ENCODE measurements at regions not wholly inside any gene's neighbourhood (a gene's known extent, or its start where the extent isn't known, plus 50 kb on each side); places are given as distances from the start of the nearest gene placed in this dataset.
"Not testable (repeated sequence)": the region's sequence is repeated elsewhere in the genome, so short reads cannot be mapped to it uniquely, and the experiment has no call there.

DNA sequence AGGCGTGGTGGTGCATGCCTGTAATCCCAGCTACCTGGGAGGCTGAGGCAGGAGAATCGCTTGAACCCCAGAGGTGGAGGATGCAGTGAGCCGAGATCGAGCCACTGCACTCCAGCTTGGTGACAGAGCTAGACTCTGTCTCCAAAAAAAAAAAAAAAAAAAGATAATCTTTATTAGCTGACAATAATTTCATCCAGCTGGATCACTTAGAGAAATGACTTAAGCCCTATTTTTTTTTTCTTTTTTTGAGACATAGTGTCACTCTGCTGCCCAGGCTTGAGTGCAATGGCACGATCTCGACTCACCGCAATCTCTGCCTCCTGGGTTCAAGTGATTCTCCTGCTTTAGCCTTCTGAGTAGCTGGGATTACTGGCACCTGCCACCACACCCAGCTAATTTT is 51.6 kb upstream of the MAP4K4 start:
- H3K27ac ChIP-seq (ENCODE audit: low read depth, low read length); H3K4me3 ChIP-seq (ENCODE audit: low read depth, low read length); H3K9ac ChIP-seq (ENCODE audit: low read depth, low read length); H3K27me3 ChIP-seq (ENCODE audit: control insufficient read depth, insufficient read depth, low read length); H3K4me1 ChIP-seq (ENCODE audit: control insufficient read depth, insufficient read depth, low read length); H3K36me3 ChIP-seq (ENCODE audit: control insufficient read depth, insufficient read depth, low read length); H3K9me3 ChIP-seq (ENCODE audit: control insufficient read depth, insufficient read depth, low read length): not testable (repeated sequence)

DNA sequence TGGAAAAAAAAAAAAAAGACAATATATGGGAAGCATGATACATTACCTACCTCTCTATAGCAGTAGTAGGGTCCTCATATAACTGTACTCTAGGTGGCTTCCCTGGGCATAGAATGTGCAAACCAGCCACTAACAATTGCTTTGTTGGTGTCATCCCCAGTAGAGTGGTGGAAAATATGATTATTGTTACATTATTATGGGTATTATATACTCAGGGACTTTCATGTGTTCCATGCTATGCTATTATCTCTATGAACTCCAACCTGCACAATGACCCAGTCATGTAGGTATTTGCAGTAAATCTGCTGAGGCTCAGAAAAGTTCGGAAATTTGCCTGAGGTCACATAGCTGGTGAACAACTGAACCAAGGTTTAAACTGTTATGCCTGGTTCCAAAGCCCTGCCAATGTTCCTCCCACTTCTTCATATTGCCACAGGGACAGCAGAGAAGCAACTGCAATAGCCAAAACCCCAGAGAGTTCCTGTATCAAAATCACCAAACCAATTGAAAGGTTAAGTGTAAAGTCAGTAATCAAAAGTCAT is 52.6 kb upstream of the MAP4K4 start:
- Histone ChIP-seq H3K4me1 (ENCODE audit: control insufficient read depth, insufficient read depth, low read length) (no peaks in the 10 kb centered on the region), H3K27ac (ENCODE audit: low read depth, low read length) (no peak overlapping the region), H3K27me3 (ENCODE audit: control insufficient read depth, insufficient read depth, low read length) (no peaks in the 10 kb centered on the region), H3K36me3 (ENCODE audit: control insufficient read depth, insufficient read depth, low read length) (no peaks in the 10 kb centered on the region), H3K4me3 (ENCODE audit: low read depth, low read length) (no peak overlapping the region), H3K9ac (ENCODE audit: low read depth, low read length) (no peak overlapping the region), H3K9me3 (ENCODE audit: control insufficient read depth, insufficient read depth, low read length) (no peaks in the 10 kb centered on the region)

DNA sequence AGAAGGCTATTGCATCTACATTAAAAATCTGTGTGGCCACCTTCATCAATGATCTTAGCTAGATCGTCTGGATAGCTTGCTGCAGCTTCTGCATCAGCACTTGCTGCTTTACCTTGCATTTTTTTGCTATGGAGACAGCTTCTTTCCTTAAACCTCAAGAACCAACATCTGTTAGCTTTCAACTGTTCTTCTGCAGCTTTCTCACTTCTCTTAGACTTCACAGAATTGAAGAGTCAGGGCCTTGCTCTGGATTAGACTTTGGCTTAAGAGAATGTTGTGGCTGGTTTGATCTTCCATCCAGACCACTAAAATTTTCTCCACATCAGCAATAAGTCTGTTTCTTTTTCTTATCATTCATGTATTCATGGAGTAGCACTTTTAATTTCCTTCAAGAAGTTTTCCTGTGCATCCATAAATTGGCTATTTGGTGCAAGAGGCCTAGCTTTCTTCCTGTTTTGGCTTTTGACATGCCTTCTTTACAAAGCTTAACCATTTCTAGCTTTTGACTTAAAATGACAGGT is 54.4 kb upstream of the MAP4K4 start:
- H3K4me1 ChIP-seq (ENCODE audit: control insufficient read depth, insufficient read depth, low read length) = no peaks in the 10 kb centered on the region
- H3K4me3 ChIP-seq (ENCODE audit: low read depth, low read length) = no peak overlapping the region
- no peaks in the 10 kb centered on the region for H3K9me3 ChIP-seq (ENCODE audit: control insufficient read depth, insufficient read depth, low read length)
- H3K27me3 ChIP-seq (ENCODE audit: control insufficient read depth, insufficient read depth, low read length) = no peaks in the 10 kb centered on the region
- no peak overlapping the region for H3K27ac ChIP-seq (ENCODE audit: low read depth, low read length)
- no peak overlapping the region for H3K9ac ChIP-seq (ENCODE audit: low read depth, low read length)
- no peaks in the 10 kb centered on the region for H3K36me3 ChIP-seq (ENCODE audit: control insufficient read depth, insufficient read depth, low read length)

DNA sequence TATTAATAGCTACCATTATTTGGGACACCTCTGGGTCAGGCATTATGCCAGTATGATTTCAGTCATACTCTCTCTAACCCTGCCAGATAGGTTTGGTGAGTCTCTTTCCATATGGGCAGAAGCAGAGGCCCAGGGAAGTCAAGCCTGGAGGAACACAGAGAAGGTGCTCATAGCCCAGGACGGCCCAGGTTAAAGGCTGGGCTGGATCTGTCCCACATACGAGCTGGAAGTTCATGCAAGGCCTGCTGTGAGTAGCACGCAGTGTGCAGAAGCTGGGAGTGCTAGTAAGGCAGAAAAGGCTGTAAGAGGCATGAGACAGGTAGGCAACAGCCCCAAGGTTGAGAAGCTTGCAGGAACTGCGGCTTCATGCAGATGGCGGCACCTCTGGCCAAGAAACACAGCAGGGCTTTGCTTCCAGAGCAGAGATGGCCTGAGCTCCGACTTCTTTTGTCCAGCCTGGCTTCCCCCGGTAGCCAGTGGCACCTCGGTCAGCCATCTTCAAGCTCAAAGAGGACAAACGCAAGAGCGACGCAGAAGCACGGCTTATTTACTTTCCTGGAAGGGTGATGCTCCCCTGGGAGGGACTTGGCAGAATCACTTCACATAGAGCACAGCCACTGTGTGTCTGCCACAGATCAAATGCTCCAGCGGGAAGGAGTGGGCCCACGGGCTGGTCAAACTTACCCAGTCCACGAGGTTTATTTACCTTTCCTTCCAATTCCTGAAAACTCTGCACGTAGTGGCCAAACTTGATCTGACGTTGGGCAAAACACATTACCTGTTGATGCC is 58.5 kb upstream of the MAP4K4 start:
- no peak overlapping the region for H3K4me3 ChIP-seq (ENCODE audit: low read depth, low read length)
- no peaks in the 10 kb centered on the region for H3K9me3 ChIP-seq (ENCODE audit: control insufficient read depth, insufficient read depth, low read length)
- no peaks in the 10 kb centered on the region for H3K27me3 ChIP-seq (ENCODE audit: control insufficient read depth, insufficient read depth, low read length)
- H3K27ac ChIP-seq (ENCODE audit: low read depth, low read length) = no peak overlapping the region
- no peaks in the 10 kb centered on the region for H3K36me3 ChIP-seq (ENCODE audit: control insufficient read depth, insufficient read depth, low read length)
- H3K4me1 ChIP-seq (ENCODE audit: control insufficient read depth, insufficient read depth, low read length) = 0 out of 2 replicates have a peak, but pooled peaks cover 4% of the 10 kb centered on the region
- H3K9ac ChIP-seq (ENCODE audit: low read depth, low read length) = no peak overlapping the region

DNA sequence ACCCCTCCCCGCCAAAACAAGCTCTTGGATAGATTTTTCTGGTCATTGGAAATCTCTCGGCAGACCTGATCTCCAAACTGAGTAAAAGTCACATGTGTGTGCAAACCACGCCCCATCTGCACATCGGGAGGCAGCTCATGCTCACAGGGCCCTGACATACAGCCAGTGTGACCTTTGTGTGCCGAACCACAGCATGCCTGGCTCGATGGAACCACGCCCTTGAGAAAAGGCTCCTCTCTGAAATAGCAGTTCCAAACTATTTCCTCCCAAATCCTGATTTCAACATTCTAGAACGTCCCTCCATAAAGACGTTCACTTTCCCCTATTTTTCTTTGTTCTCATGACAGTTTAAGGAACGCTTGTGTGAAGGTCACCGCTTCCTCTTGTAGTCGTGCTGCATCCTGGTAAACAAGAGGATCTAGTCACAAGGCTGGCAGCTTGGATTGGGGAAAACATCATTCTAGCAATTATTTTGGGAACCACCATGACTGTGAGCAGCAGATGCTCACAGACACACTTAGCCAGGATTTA is 59.3 kb upstream of the MAP4K4 start:
- Histone ChIP-seq H3K27me3 (ENCODE audit: control insufficient read depth, insufficient read depth, low read length) (no peaks in the 10 kb centered on the region), H3K9me3 (ENCODE audit: control insufficient read depth, insufficient read depth, low read length) (no peaks in the 10 kb centered on the region), H3K36me3 (ENCODE audit: control insufficient read depth, insufficient read depth, low read length) (no peaks in the 10 kb centered on the region), H3K4me3 (ENCODE audit: low read depth, low read length) (no peak overlapping the region), H3K4me1 (ENCODE audit: control insufficient read depth, insufficient read depth, low read length) (0 out of 2 replicates have a peak, but pooled peaks cover 4% of the 10 kb centered on the region), H3K27ac (ENCODE audit: low read depth, low read length) (no peak overlapping the region), H3K9ac (ENCODE audit: low read depth, low read length) (no peak overlapping the region)

DNA sequence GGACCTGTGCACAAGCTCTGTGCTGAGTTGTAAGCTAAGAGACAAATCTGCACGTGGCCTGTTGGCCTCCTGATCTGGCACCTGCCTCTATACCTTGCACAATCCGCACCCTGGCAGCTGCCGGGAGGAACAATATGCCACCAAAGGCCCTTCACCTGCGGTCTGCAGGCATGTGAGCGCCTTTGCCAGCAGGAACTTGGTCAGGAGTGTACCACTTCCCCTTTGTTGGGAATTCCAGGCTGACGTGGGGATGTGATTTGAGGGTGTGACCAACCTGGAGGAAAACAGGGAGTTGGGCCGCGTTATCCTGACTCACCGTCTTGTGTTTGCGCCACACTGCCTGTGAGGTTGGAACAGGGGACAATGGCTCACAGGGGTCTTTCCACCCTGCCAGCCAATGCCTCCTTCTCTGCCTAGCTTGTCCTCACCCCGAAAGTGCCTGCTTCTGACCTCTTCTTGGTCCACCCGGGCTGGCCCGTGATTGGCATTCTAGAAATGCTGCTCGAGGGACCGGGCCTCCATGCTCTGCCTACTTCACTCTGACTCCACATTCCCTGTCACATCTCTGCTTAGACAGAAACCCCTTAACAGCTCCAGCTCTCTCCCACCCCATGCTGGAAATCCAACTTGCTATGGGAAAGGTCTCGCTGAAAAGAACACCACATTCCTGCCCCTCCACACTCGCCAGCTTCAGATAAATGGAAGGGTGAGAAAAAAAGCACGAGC is 67.1 kb upstream of the MAP4K4 start:
- H3K4me3 ChIP-seq (ENCODE audit: low read depth, low read length) = no peak overlapping the region
- H3K9ac ChIP-seq (ENCODE audit: low read depth, low read length) = no peak overlapping the region
- no peaks in the 10 kb centered on the region for H3K27me3 ChIP-seq (ENCODE audit: control insufficient read depth, insufficient read depth, low read length)
- H3K9me3 ChIP-seq (ENCODE audit: control insufficient read depth, insufficient read depth, low read length) = no peaks in the 10 kb centered on the region
- 0 out of 2 replicates have a peak, but pooled peaks cover 4% of the 10 kb centered on the region for H3K4me1 ChIP-seq (ENCODE audit: control insufficient read depth, insufficient read depth, low read length)
- H3K36me3 ChIP-seq (ENCODE audit: control insufficient read depth, insufficient read depth, low read length) = no peaks in the 10 kb centered on the region
- no peak overlapping the region for H3K27ac ChIP-seq (ENCODE audit: low read depth, low read length)

DNA sequence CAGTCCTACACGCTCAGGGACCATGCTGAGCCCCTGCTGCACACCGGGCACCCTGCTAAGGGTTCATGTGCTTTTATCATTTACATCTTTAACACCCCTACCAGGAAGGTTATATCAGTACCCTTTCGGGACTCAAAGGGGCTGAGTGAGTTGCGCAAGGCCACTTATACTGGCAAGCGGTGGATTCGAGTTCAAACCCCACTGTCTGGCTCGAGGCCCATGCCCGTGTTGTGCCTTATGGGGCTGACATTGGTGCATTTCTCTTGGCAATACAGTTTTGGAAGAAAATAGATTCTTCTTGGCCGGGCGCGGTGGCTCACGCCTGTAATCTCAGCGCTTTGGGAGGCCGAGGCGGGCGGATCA is 69.5 kb upstream of the MAP4K4 start:
- H3K9me3 ChIP-seq (ENCODE audit: control insufficient read depth, insufficient read depth, low read length) = no peaks in the 10 kb centered on the region
- no peak overlapping the region for H3K4me3 ChIP-seq (ENCODE audit: low read depth, low read length)
- no peaks in the 10 kb centered on the region for H3K27me3 ChIP-seq (ENCODE audit: control insufficient read depth, insufficient read depth, low read length)
- no peaks in the 10 kb centered on the region for H3K36me3 ChIP-seq (ENCODE audit: control insufficient read depth, insufficient read depth, low read length)
- H3K9ac ChIP-seq (ENCODE audit: low read depth, low read length) = no peak overlapping the region
- H3K27ac ChIP-seq (ENCODE audit: low read depth, low read length) = no peak overlapping the region
- H3K4me1 ChIP-seq (ENCODE audit: control insufficient read depth, insufficient read depth, low read length) = peaks cover 5% of the 10 kb centered on the region; the same call in 1 of the 2 replicates

DNA sequence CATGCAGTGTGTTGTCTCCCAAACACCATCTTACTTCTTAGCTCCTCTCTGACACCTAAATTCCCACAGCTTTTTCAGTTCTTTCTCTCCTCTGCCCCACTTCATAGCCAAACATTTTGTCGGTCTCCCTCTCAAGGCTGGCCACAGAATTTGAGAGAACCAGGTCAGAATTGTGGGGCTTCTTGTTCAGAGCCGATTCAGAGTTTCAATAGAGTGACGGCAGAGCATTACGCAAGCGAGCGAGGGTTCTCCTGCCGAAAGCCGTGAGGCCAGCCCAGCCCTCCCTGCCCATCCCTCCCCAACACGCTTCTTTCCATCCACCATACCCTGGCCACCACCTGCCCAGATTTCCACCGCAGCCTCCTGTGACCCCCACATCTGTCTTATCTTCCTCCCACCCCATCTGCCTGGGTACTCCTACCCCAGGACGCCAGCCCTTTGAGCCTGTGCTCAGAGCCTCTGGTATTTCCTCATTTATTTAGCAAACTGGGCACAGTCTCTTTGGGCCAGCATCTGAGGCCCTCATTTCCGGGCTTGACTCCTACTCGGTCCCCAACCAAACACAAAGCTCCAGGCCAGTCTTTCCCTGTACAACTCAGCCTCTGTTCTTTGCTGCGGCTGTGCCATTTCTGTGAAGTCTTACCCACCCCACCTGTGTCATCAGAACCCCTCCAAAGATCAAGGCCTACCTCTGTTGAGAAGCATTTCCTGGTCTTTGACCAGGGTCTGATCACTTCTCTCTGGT is 70.0 kb upstream of the MAP4K4 start:
- Histone ChIP-seq H3K27ac (ENCODE audit: low read depth, low read length) (no peak overlapping the region), H3K4me3 (ENCODE audit: low read depth, low read length) (no peak overlapping the region), H3K27me3 (ENCODE audit: control insufficient read depth, insufficient read depth, low read length) (no peaks in the 10 kb centered on the region), H3K4me1 (ENCODE audit: control insufficient read depth, insufficient read depth, low read length) (peaks cover 7% of the 10 kb centered on the region; the same call in 1 of the 2 replicates), H3K9ac (ENCODE audit: low read depth, low read length) (no peak overlapping the region), H3K36me3 (ENCODE audit: control insufficient read depth, insufficient read depth, low read length) (no peaks in the 10 kb centered on the region), H3K9me3 (ENCODE audit: control insufficient read depth, insufficient read depth, low read length) (no peaks in the 10 kb centered on the region)

DNA sequence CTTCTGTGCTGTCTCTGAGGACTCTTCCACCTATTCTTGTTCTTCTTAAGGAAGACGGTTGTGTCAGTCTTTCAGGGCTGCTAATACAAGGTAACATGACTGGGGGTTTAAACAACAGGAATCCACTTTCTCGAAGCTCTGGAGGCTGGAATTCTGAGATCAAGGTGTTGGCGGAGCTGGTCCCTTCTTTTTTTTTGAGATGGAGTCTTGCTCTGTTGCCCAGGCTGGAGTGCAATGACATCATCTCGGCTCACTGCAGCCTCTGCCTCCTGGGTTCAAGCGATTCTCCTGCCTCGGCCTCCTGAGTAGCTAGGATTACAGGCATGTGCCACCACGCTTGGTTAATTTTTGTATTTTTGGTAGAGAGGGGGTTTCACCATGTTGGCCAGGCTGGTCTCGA is 71.7 kb upstream of the MAP4K4 start:
- H3K27me3 ChIP-seq (ENCODE audit: control insufficient read depth, insufficient read depth, low read length); H3K9ac ChIP-seq (ENCODE audit: low read depth, low read length); H3K27ac ChIP-seq (ENCODE audit: low read depth, low read length); H3K36me3 ChIP-seq (ENCODE audit: control insufficient read depth, insufficient read depth, low read length); H3K4me3 ChIP-seq (ENCODE audit: low read depth, low read length); H3K4me1 ChIP-seq (ENCODE audit: control insufficient read depth, insufficient read depth, low read length); H3K9me3 ChIP-seq (ENCODE audit: control insufficient read depth, insufficient read depth, low read length): not testable (repeated sequence)

DNA sequence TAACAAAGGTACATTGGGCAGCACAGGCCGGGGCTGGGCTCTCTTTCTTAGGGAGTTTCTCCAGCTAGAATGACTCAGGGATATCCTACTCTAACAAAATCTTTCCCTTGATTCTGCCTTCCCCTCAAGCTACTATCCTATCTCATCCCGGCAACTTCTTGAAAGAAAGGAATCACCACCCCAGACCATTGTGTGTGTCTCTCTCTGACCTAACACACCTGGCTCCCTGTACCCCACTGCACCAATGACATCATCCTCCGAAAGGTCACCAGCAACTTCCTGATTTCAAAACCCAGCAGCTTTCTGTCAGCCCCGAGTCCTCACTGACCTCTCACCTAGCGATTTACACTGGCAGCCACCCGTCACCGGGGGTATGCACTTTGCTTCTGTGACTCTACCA is 72.1 kb upstream of the MAP4K4 start:
- H3K9me3 ChIP-seq (ENCODE audit: control insufficient read depth, insufficient read depth, low read length) = no peaks in the 10 kb centered on the region
- no peak overlapping the region for H3K27ac ChIP-seq (ENCODE audit: low read depth, low read length)
- H3K4me3 ChIP-seq (ENCODE audit: low read depth, low read length) = no peak overlapping the region
- H3K4me1 ChIP-seq (ENCODE audit: control insufficient read depth, insufficient read depth, low read length) = peaks cover 7% of the 10 kb centered on the region; the same call in 1 of the 2 replicates
- no peaks in the 10 kb centered on the region for H3K27me3 ChIP-seq (ENCODE audit: control insufficient read depth, insufficient read depth, low read length)
- H3K36me3 ChIP-seq (ENCODE audit: control insufficient read depth, insufficient read depth, low read length) = no peaks in the 10 kb centered on the region
- no peak overlapping the region for H3K9ac ChIP-seq (ENCODE audit: low read depth, low read length)
